HG02623 (cell line): ENCODE measurements at regions not wholly inside any gene's neighbourhood (a gene's known extent, or its start where the extent isn't known, plus 50 kb on each side); places are given as distances from the start of the nearest gene placed in this dataset.

Experiments
- ATAC-seq: cut with Tn5 transposase; IDR thresholded peaks from one replicate; pipeline ENCODE4 v1.9.1; 2021; ENCODE audit warnings: moderate library complexity; ENCODE audit not compliant: unreplicated experiment

DNA sequence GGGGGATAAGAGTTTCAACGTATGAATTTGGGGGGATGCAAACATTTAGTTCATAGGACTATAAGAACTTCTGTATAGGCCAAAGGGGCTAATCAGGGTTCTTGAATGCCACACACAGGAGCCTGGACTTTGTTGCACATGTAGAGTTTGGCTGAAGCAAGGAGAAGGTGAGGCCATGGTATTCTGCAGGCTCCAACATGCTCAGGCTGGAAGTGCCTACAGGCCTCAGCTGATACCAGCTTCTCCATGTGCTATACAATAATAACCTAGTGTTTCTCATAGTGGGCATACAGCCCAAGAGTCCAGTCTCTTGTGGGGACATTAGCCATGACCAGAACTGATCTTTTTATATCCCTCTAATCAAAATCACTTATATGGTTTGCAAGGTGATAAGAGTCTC is 399.7 kb upstream of the MCTP2 start:
- no peak for ATAC-seq

DNA sequence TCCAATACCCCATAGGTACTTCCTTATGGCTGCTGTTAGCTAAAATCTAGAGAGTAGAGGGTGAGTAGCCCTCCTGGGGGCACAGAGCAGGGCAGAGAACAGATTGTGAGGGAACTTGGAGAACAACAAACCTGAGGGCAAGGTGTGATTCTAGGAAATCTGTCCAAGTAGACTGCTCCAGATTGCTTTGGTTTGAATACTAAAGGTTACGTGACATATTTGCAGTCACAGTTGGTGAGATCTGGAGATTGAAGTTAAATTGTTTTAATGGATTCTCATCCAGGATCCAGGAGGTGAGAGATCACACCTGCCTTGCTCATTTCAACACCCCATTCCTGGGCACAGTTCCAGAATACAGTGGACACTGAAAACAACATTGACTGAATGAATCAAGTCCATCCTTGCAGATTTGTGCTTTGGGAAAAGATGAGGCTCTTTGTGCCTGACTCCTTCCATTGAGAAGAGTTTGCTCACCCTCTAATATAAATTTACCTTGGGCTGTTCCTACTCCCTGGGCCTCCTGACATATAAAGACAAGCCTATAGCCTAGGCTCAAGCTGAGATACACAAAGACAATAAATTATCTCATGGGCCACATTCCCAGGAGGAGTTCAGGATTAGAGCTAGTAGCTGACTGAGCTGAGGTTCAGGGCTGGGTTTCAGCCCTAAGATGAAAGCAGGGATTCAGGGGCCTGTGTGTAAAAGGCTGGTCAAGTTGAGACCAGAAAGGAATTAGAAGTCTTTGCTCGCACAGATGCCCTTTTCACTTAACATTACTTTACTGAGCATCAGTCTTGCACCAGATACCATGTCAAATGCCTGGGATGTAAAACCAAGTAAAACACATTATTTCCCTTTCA is 400.9 kb upstream of the MCTP2 start:
- no peak for ATAC-seq

DNA sequence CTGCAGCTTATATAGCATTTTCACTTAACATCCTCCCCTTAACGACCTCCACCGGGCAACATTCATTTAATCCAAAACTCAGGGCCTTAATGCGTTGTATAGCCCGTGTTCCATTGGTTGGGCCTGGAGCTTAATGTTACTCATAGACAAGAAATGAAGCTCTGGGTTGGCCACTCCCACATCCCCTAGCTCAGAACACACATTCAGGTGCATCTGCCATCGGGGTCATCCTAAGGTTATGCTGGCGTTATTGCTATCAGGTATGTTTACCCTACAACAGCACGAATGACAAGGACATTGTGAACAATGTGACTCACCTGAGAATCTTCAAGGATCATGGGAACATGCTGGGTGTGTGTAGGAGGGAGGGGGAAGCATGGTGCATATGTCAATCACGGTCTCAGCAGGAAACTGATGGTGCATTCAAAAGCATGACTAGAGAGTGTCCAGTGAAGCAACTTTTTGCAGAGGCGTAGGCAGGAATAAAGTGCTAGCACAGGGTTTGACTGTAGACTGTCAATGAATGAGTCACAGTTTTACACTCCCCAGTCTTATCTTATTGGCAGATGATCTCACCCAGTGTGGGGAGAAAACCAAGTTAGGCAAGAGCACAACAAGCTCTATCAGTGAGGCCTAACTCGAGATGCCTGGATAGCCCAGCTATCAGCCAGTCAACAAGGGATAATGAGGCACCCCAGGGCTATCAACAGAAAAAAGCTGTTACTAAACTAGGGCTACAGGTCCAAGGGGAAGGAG is 402.1 kb upstream of the MCTP2 start:
- no peak for ATAC-seq

DNA sequence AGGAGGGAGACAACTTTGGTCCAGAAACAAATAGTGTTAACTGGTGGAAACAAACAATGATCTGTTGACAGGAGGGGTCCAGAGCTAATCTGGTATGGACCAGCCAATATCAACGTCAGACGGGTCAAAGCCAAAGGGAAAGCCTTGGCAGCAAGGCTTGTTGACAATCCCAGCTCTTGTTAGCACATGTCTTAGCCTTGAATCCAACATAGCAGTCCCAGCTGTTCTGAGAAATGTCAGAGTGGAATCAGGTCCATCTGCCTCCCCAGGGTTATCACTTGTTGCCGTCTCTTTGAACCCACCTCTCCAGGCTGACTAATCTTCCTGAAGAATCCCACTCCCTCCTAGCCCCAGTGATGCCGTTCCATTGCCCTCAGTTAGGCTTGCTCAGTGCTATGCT is 404.6 kb upstream of the MCTP2 start:
- no peak for ATAC-seq

DNA sequence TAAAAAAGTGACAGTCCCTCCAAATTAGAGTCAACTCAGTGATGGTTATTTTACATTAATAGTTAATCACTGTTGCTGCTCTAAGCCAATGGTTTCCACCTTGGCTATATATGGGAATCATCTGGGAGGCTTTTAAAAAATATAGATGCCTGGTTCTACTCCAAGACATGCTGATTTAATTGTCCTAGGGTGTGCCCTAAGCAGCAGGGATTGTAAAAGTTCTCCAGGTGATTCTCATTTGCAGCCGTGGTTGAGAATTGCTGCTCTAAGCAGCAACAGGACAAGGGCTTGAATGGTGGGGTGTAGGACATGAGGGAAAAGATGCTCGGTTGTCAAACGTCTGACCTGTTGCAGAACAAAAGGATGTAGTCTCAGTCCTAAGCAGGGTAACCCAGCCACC is 405.1 kb upstream of the MCTP2 start:
- no peak for ATAC-seq

DNA sequence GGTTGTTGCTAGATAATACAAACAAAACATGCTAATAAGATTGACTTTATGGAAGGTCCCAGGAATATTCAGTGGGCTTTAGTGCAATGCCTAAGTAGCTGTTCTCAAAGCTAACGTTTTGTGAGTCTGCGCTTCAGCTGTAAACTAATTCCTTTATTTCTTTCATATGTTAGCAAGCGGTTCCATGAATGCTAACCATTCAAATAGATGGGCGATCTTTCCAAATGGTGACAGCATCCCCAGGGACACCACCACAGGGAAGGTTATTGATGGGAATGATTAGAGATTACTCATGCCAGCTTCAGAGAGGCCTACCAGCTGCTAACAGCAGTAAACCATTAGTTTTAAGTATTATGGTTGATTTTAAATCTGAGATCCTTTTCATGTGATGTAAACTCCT is 405.7 kb upstream of the MCTP2 start:
- ATAC-seq, result no peak

DNA sequence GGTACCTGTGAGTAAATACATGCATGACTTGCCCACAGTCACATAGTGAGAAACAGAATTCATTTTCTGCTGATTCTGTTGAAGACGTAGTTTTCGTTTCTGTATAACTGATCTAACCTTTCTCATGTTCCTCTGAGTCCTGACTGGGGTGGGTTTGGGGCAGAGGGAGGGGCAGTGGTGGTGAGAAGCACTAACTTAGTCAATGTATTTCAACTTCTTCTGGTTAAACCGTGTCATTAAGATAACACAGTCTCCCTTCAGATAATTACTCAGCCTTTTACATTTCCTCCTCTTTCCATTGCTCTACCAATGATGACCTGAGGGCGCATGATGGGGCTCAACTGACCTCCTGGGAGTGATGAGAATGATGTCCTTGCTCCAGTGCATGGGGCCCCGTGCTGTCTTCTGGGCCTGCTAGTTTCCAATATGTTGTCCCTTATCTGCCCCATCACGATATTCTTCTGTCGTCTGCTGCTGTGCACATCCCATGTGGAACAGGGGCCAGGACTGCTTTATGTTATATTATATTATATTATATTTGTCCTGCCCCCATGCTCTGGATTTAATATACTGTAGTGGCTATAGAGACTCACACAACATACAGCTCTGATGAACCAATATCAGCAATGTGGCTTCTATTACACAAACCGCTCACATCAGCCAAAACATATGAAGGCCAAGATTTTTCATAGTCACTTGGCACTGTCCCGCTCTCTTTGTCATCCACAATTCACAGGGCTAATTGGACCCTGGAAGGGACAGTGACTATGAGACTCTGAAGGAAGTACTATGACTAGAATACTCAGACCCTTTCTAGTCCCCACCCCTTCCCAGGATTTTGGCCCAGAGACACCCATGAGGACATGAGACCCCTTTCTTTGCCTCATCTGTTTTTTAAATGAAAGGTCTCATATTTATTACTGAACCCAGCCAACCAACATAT is 407.1 kb upstream of the MCTP2 start:
- no peak for ATAC-seq

DNA sequence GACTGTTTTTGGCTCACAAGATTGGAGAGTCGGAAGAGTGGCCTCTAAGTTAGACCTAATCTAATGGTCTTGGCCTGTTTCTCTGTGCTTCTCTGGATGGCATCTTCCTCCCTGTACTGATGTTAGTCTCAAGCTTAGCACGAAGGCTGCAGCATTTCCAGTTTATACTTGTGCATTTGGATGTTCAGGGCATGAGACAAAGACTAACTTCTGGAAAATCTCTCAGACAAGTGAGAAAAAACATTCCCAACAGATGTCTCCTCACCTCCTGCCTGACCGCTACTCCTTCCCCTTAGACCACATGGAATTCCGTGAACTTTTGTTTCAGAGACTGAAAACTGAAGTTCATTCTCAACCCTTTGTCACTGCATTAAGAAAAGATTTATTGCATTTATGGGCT is 410.8 kb upstream of the MCTP2 start:
- no peak for ATAC-seq

DNA sequence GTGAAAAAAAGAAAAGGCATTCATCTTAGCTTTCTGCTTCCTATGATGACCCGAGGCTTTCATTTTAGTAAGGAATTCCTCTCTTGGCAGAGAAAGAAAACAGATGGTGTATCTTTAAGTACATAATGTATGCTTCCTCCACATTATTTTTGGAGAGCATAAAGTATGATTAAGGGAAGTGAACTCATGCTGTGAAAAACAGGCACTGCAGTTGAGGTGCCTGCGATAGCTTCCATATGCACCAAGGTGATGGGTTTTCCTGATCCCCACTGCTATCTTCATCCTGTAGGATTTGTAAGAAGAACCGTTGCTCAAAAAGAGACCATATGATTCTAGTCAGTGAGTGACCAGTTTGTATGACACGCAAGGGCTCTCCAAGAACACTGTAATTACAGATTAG is 411.5 kb upstream of the MCTP2 start:
- ATAC-seq, result no peak

DNA sequence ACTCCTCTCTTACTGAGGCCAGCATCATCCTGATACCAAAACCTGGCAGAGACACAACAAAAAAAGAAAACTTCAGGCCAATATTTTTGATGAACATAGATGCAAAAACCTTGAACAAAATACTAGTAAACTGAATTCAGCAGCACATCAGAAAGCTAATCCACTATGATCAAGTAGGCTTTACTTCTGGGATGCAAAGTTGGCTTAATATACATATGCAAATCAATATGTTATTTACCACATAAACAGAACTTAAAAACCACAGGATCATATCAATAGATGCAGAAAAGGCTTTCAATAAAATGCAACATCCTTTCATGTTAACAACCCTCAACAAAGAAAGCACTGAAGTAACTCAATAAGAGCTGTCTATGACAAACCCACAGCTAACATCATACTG is 414.5 kb upstream of the MCTP2 start:
- ATAC-seq, result no peak

DNA sequence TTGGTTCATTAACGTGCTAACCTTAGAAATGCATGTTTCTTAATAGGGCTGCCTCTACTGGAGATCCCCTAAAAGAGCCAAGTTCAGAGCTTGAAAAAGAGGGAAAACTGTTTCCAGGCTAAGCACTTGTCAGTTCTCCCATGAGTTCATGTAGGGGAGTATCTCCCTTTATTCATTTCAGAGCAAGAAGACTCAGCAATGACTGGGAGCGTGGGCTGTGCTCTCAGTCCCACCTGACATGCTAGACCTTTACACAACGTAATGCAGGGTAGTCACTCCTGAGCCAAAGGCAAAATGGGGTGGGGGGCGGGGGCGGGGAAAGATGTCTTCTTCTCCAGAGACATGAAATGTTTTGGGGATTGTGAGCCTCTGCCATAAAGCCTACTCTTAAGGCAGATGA is 420.1 kb upstream of the MCTP2 start:
- no peak for ATAC-seq

DNA sequence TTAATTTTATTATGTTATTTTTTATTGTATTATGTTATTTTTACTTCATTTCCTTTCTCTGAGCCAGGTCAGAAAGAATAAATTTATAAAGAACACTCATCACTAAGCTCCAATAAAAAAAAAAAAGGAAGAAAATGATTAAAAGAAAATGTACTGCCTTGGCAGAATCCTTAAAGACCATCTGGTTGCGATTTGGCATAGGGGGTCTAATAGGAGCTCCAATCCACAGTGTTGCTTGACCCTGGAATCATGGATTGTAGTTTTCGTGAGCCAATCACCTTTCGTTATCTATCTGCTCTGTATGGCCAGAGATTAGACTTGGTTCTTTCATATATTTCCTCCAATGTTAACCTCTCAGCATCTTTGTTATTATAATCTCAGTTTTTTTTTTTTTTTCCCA is 421.8 kb upstream of the MCTP2 start:
- ATAC-seq, result no peak

DNA sequence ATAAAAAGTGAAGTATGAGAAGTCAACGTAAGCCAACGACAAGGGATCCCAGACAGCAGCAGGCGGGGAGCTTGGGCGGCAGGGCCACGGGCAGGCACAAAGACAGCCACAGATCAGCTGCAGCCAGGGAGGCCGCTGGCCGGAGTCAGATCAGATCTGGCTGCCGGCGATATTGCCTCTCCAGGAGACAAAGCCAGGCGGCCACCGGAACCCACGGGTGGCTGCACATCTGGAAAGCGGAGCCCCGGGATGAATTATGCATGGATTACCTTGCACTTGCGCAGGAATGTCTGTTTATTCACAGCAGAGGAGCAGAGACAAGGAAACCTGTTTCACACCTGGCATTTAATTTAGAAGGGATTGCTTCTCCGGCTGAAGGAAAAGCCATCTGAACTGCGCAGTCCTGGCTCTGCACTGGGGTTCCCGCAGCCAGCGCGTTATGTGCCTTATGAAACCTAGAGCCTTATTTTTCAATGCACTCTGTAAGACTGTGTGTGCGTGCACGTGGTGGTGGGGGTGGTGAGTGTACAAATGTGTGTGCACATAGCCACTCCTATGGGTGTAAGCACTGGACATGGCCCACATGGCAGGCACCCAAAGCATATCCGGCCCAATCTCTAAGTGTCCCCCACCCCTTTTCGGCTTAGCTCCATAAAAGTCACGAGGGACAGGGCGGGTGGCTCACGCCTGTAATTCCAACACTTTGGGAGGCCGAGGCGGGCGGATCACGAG is 427.8 kb upstream of the MCTP2 start:
- ATAC-seq, result no peak

DNA sequence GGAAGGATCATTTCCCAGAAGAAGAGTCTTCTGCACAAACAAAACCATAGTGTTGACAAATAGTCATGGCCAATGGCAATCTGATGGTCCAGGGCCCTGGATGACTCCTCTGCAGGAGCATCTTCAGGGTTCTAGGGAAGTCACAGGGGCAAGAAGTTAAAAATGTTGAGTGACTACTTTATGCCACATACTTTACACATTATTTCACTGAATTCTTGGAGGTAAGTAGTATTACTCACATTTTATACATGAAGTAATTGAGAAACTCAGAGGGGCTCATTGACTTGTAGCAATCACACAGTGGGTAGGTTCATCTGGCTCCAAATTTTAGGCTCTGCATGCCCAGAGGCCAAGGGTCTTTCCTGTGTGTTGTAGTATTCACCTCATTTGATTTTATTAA is 430.2 kb upstream of the MCTP2 start:
- ATAC-seq, result no peak

DNA sequence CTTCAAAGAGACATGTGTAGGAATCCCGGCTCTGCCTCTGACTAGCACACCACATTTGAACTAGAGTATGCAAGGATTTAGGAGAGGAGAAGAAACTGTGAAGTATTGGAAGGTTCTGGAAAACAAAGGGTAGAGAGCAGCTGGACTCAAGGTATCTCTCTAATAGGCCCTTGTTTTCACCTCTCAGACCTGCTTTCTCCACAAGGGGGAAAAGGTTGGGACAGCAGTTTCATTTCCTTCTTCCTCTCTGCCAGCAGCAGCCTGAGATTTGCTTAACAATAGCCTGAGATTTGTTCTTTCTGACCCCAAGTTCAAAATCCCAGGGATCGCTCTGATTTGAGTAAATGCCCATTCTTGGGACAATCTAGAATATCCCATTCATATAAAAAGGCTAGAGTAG is 430.6 kb upstream of the MCTP2 start:
- no peak for ATAC-seq

DNA sequence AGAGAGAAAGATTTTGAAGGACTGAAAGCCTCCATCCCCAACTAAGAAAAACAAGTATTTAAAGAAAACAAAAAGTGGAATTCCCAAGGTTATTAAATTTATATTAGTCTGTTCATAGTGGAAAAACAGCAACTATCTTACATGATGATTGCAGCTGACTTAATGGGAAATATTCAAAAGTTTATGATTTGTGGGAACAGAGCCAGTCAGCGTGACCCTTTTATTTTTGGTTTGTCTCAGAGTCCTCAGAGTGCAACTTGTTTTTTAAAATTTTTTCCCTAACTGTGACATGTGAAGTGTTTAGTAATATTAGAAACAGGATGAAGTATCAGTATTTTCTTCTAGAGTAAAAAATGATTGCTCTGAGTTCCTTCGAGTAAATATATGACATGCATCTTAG is 441.9 kb upstream of the MCTP2 start:
- ATAC-seq, result no peak

DNA sequence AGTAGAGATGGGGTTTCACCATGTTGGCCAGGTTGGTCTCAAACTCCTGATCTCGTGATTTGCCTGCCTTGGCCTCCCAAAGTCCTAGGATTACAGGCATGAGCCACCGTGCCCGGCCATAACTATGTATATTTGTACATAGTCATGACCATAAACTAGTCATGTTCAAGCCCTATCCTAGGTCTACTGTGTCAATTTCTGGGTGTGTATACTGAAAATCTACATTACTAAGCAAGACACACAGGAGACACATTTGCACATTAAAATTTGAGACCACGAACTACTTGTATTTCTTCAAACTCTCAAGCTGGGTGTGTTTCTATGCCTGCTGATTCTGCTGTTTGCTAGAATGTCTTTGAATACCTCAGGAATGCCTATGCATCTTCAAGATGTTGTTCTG is 451.3 kb upstream of the MCTP2 start:
- ATAC-seq, result no peak

DNA sequence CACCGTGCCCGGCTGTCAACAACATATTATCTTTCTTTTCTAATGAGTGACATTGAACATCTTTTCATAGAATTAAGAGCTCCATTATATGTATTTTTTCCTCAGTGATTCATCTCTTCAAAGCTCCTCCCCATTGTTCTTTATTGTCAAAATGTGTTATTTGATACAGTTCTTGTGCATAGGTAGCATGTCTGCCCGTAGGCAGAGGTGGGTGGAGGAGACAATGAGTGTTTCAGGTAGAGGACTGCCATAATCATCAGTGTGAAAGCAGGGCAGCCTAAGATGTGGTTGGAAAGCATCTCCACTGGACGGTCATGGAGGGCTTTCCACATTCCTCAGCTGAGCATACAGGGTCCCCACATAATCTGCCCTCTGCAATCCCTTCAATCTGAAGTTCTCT is 452.0 kb upstream of the MCTP2 start:
- ATAC-seq, result no peak

DNA sequence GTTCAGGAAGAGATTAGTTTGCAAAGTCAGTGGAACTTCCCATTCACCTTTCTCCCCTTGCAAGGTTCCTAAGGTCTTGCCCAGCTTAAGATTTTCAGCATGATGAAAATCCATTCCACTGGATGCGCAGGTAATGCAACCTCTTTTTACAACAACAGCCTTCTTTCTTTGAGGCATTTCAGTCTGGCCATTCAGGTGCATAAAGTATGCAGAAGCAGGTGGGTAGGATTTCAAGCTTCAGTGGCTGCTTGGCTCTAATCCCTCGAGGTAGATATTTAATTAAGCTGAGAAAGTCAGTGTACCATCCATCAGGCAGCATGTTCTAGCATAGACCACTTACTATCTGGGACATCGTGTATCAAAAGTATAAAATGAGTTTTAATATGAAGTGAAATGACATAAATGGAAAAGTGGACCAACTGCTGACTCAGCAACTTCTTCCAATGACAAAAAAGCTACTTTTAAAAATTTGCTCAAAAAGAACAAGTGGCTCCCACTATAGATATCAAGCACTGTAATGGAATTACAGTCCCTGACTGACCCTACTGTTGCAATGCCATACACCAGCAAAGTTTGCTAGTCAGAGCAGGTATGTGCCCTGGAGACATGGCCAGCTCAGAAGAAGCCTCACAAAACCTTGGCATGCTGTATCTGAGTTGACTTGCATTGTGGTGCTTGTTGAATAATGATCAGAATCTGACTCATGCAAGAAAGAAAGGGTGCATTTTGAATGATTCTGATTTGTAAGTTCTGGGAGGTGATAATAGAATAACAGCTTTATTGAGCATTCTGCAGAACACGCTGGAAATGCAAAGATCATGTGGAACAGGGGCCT is 459.9 kb upstream of the MCTP2 start:
- no peak for ATAC-seq

DNA sequence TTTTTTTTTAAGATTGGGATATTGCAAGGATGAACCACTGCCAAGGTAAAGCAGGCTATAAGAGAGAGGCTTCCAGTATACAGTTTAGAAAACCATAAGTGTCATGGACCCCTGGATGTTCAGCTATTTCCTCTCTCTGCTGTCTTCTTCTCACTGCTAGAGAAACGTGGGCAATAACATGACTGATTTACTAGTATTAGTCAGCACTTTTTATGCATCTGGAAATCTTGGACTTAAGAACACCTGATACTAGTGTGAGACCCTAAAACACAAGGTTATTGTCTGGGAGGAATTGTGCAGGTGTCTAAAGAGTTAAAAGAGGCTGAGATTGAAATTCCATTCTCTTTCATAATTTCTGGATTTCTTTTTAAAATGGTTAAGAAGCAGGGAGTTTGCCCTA is 460.6 kb upstream of the MCTP2 start:
- ATAC-seq, result no peak
